GM23248 (cell line): ENCODE measurements at regions not wholly inside any gene's neighbourhood (a gene's known extent, or its start where the extent isn't known, plus 50 kb on each side); places are given as distances from the start of the nearest gene placed in this dataset.

ENCODE experiments used
- DNase-seq: peaks from one replicate; pipeline ENCODE4 v3.0.0-alpha.2; 2015
- H2AFZ ChIP-seq: fragments of 200-600 bp; sonication (generic); 2 replicates; pipeline ENCODE4 v1.6.1; 2016; ENCODE audit warnings: antibody characterized with exemption
- H3F3A ChIP-seq: fragments of 200-600 bp; sonication (generic); 2 replicates; pipeline ENCODE4 v1.6.1; 2016; ENCODE audit warnings: mild to moderate bottlenecking, antibody characterized with exemption, mixed run types; ENCODE audit not compliant: insufficient read depth
- H3K27ac ChIP-seq: fragments of 200-600 bp; sonication (generic); 2 replicates; pipeline ENCODE4 v1.5.1; 2016; ENCODE audit warnings: mild to moderate bottlenecking
- H3K27me3 ChIP-seq: fragments of 200-600 bp; sonication (generic); replicated peaks from 2 replicates; pipeline ENCODE4 v1.6.1; 2016; ENCODE audit warnings: mild to moderate bottlenecking; ENCODE audit not compliant: insufficient read depth
- H3K36me3 ChIP-seq: fragments of 200-600 bp; sonication (generic); 2 replicates; pipeline ENCODE4 v1.6.1; 2016; ENCODE audit warnings: low read depth, mild to moderate bottlenecking
- H3K4me1 ChIP-seq: fragments of 200-600 bp; sonication (generic); 2 replicates; pipeline ENCODE4 v1.6.1; 2016; ENCODE audit warnings: mild to moderate bottlenecking; ENCODE audit not compliant: insufficient read depth
- H3K4me2 ChIP-seq: fragments of 200-600 bp; sonication (generic); one replicate; pipeline ENCODE4 v1.6.1; 2016; ENCODE audit warnings: mild to moderate bottlenecking; ENCODE audit not compliant: unreplicated experiment
- H3K4me3 ChIP-seq: fragments of 200-600 bp; sonication (generic); 2 replicates; pipeline ENCODE4 v1.5.1; 2016; ENCODE audit warnings: mild to moderate bottlenecking
- H3K79me2 ChIP-seq: fragments of 200-600 bp; sonication (generic); 2 replicates; pipeline ENCODE4 v1.6.1; 2016; ENCODE audit warnings: mild to moderate bottlenecking; ENCODE audit not compliant: insufficient read depth
- H3K9ac ChIP-seq: fragments of 200-600 bp; sonication (generic); 2 replicates; pipeline ENCODE4 v1.6.1; 2016; ENCODE audit warnings: mild to moderate bottlenecking
- H3K9me2 ChIP-seq: fragments of 200-600 bp; sonication (generic); 2 replicates; pipeline ENCODE4 v1.6.1; 2016; ENCODE audit warnings: mixed run types, mild to moderate bottlenecking, moderate library complexity; ENCODE audit not compliant: insufficient read depth
- H3K9me3 ChIP-seq: fragments of 200-600 bp; sonication (generic); one replicate; pipeline ENCODE4 v1.6.1; 2017; ENCODE audit warnings: low read depth
- H4K20me1 ChIP-seq: fragments of 200-600 bp; sonication (generic); 2 replicates; pipeline ENCODE4 v1.6.0; 2016; ENCODE audit not compliant: insufficient read depth
- EZH2 ChIP-seq: fragments of 200-600 bp; sonication (generic); IDR thresholded peaks from 2 replicates; pipeline ENCODE4 v1.6.1; 2018; ENCODE audit warnings: antibody characterized with exemption, mild to moderate bottlenecking; ENCODE audit not compliant: insufficient read depth, poor library complexity, severe bottlenecking
- EZH2phosphoT487 ChIP-seq: fragments of 200-600 bp; sonication (generic); IDR thresholded peaks from 2 replicates; pipeline ENCODE4 v1.6.1; 2018; ENCODE audit warnings: antibody characterized with exemption, moderate library complexity, mild to moderate bottlenecking, low read depth; ENCODE audit not compliant: insufficient read depth
- WGBS, 2 experiments: methylation state at CpG; one replicate each; pipeline ENCODE4 v1.1.6; 2015 to 2017; ENCODE audit warnings: low lambda C conversion rate in 2 of 2, low coverage in 1 of 2; ENCODE audit errors: missing lambda C conversion rate in 2 of 2; 5-methylcytosine and 5-hydroxymethylcytosine counted together
- in situ Hi-C: fragments of 300-500 bp; cut with MboI; formaldehyde crosslinking; loops from 2 replicates; pipeline ENCODE4 v1.15.0; 2020

- no peaks in the 10 kb centered on the region for H4K20me1 ChIP-seq
- H3F3A ChIP-seq: no peaks in the 10 kb centered on the region
- H3K27me3 ChIP-seq: no peaks in the 10 kb centered on the region
- no peaks in the 10 kb centered on the region for H3K79me2 ChIP-seq
- H2AFZ ChIP-seq: no peak overlapping the region
- H3K9ac ChIP-seq: no peak overlapping the region
- no peaks in the 10 kb centered on the region for H3K9me2 ChIP-seq
- H3K4me1 ChIP-seq: no peaks in the 10 kb centered on the region
- in situ Hi-C loops: no loop called here
- no peak for DNase-seq
- H3K9me3 ChIP-seq: no peaks in the 10 kb centered on the region
- no peaks in the 10 kb centered on the region for H3K36me3 ChIP-seq
- no peak for TF ChIP-seq EZH2
- no peak for TF ChIP-seq EZH2phosphoT487
- H3K4me2 ChIP-seq: no peak overlapping the region
- no peak overlapping the region for H3K27ac ChIP-seq
- 15 to 17% methylated on average over 7 of the region's 7 CpGs for WGBS, 2 experiments
- no peak overlapping the region for H3K4me3 ChIP-seq
Measured at GRCh38 chr17:12423337-12423736, 242.4 kb upstream of the MYOCD start.

- WGBS, 2 experiments: 26 to 34% methylated on average over 5 of the region's 5 CpGs
- H3K4me3 ChIP-seq: no peak overlapping the region
- no peak overlapping the region for H3K4me2 ChIP-seq
- no peaks in the 10 kb centered on the region for H3K4me1 ChIP-seq
- no peaks in the 10 kb centered on the region for H3K27me3 ChIP-seq
- no peak for DNase-seq
- H3K9me2 ChIP-seq: no peaks in the 10 kb centered on the region
- no peaks in the 10 kb centered on the region for H4K20me1 ChIP-seq
- H3K36me3 ChIP-seq: no peaks in the 10 kb centered on the region
- H3K9me3 ChIP-seq: no peaks in the 10 kb centered on the region
- no peak overlapping the region for H3K27ac ChIP-seq
- H3F3A ChIP-seq: no peaks in the 10 kb centered on the region
- H3K79me2 ChIP-seq: no peaks in the 10 kb centered on the region
- H3K9ac ChIP-seq: no peak overlapping the region
- in situ Hi-C loops: no loop called here
- TF ChIP-seq EZH2: no peak
- no peak for TF ChIP-seq EZH2phosphoT487
- no peak overlapping the region for H2AFZ ChIP-seq
Measured at GRCh38 chr17:12429116-12429515, 236.6 kb upstream of the MYOCD start.

- Histone ChIP-seq H3K4me2 (no peak overlapping the region), H3K9me2 (no peaks in the 10 kb centered on the region), H3K27ac (no peak overlapping the region), H3K27me3 (no peaks in the 10 kb centered on the region), H3K9ac (no peak overlapping the region), H2AFZ (no peak overlapping the region), H4K20me1 (no peaks in the 10 kb centered on the region), H3K4me3 (no peak overlapping the region), H3K79me2 (no peaks in the 10 kb centered on the region), H3K9me3 (no peaks in the 10 kb centered on the region), H3K36me3 (no peaks in the 10 kb centered on the region), H3F3A (no peaks in the 10 kb centered on the region), H3K4me1 (no peaks in the 10 kb centered on the region)
- TF ChIP-seq EZH2phosphoT487 (no peak), EZH2 (no peak)
- in situ Hi-C loops: no loop called here
- 24 to 34% methylated on average over 4 of the region's 4 CpGs for WGBS, 2 experiments
- no peak for DNase-seq
Measured at GRCh38 chr17:12431188-12431587, 234.5 kb upstream of the MYOCD start.

GRCh38 chr17:12438212-12438611 is 227.5 kb upstream of the MYOCD start:
- no peak for DNase-seq
- Histone ChIP-seq H3K9me2 (no peaks in the 10 kb centered on the region), H3K9me3 (no peaks in the 10 kb centered on the region), H3K9ac (no peak overlapping the region), H3K27me3 (no peaks in the 10 kb centered on the region), H3K79me2 (no peaks in the 10 kb centered on the region), H3K36me3 (no peaks in the 10 kb centered on the region), H3F3A (no peaks in the 10 kb centered on the region), H3K4me1 (no peaks in the 10 kb centered on the region), H4K20me1 (no peaks in the 10 kb centered on the region), H3K27ac (no peak overlapping the region), H2AFZ (no peak overlapping the region), H3K4me3 (no peak overlapping the region), H3K4me2 (no peak overlapping the region)
- 20 to 22% methylated on average over 6 of the region's 6 CpGs for WGBS, 2 experiments
- TF ChIP-seq EZH2 (no peak), EZH2phosphoT487 (no peak)
- in situ Hi-C loops: no loop called here

- no peaks in the 10 kb centered on the region for H3F3A ChIP-seq
- in situ Hi-C loops: no loop called here
- H3K79me2 ChIP-seq: no peaks in the 10 kb centered on the region
- no peaks in the 10 kb centered on the region for H3K27me3 ChIP-seq
- H3K9me2 ChIP-seq: no peaks in the 10 kb centered on the region
- no peak overlapping the region for H3K4me3 ChIP-seq
- H2AFZ ChIP-seq: no peak overlapping the region
- no peaks in the 10 kb centered on the region for H4K20me1 ChIP-seq
- H3K4me1 ChIP-seq: no peaks in the 10 kb centered on the region
- H3K4me2 ChIP-seq: no peak overlapping the region
- no peaks in the 10 kb centered on the region for H3K36me3 ChIP-seq
- H3K9me3 ChIP-seq: no peaks in the 10 kb centered on the region
- DNase-seq: no peak
- H3K9ac ChIP-seq: no peak overlapping the region
- WGBS, 2 experiments: 29 to 36% methylated on average over 9 to 10 of the region's 10 CpGs
- no peak overlapping the region for H3K27ac ChIP-seq
- TF ChIP-seq EZH2phosphoT487 (no peak), EZH2 (no peak)
Measured at GRCh38 chr17:12438813-12439586, 226.7 kb upstream of the MYOCD start.
